T-helper 1 cell (primary cell): ENCODE measurements at regions not wholly inside any gene's neighbourhood (a gene's known extent, or its start where the extent isn't known, plus 50 kb on each side); places are given as distances from the start of the nearest gene placed in this dataset.

Source experiments
- DNase-seq, 5 donors: peaks; one replicate each; pipeline ENCODE4 v3.0.0-alpha.2; 2012 to 2020

GRCh38 chr9:107119735-107120134 is 163.3 kb upstream of the RAD23B start:
- no peak for DNase-seq

GRCh38 chr9:107123389-107123788 is 159.7 kb upstream of the RAD23B start:
- no peak for DNase-seq

GRCh38 chr9:107127608-107128007 is 155.5 kb upstream of the RAD23B start:
- no peak for DNase-seq

GRCh38 chr9:107131108-107131799 is 151.8 kb upstream of the RAD23B start:
- no peak for DNase-seq

GRCh38 chr9:107136296-107136695 is 146.8 kb upstream of the RAD23B start:
- DNase-seq: no peak

GRCh38 chr9:107137495-107138202 is 145.4 kb upstream of the RAD23B start:
- DNase-seq: peak in 1 of 5 donors; percentile 8

- no peak for DNase-seq
These were observed 144.7 kb upstream of the RAD23B start for GRCh38 chr9:107138261-107138992.

GRCh38 chr9:107141967-107142366 is 141.1 kb upstream of the RAD23B start:
- DNase-seq: no peak

GRCh38 chr9:107142430-107142829 is 140.6 kb upstream of the RAD23B start:
- DNase-seq: no peak

- DNase-seq: no peak
These were observed 140.0 kb upstream of the RAD23B start for GRCh38 chr9:107142896-107143603.

GRCh38 chr9:107144475-107144874 is 138.6 kb upstream of the RAD23B start:
- no peak for DNase-seq

- DNase-seq: no peak
These were observed 135.9 kb upstream of the RAD23B start for GRCh38 chr9:107147134-107147533.

- DNase-seq: no peak
These were observed 134.9 kb upstream of the RAD23B start for GRCh38 chr9:107148216-107148615.

GRCh38 chr9:107149756-107150155 is 133.3 kb upstream of the RAD23B start:
- no peak for DNase-seq

- DNase-seq: no peak
These were observed 129.7 kb upstream of the RAD23B start for GRCh38 chr9:107153336-107153735.

GRCh38 chr9:107154291-107154690 is 128.8 kb upstream of the RAD23B start:
- DNase-seq: no peak

- DNase-seq: no peak
These were observed 128.3 kb upstream of the RAD23B start for GRCh38 chr9:107154766-107155165.

- no peak for DNase-seq
These were observed 127.7 kb upstream of the RAD23B start for GRCh38 chr9:107155244-107155817.

- no peak for DNase-seq
These were observed 124.8 kb upstream of the RAD23B start for GRCh38 chr9:107158321-107158720.

GRCh38 chr9:107161338-107161737 is 121.7 kb upstream of the RAD23B start:
- no peak for DNase-seq

GRCh38 chr9:107163370-107163769 is 119.7 kb upstream of the RAD23B start:
- no peak for DNase-seq

GRCh38 chr9:107169796-107170195 is 113.3 kb upstream of the RAD23B start:
- DNase-seq: no peak

- DNase-seq: peak in 1 of 5 donors; percentile 9
These were observed 112.3 kb upstream of the RAD23B start for GRCh38 chr9:107170801-107171200.
